ENCODE measurements at regions not wholly inside any gene's neighbourhood (a gene's known extent, or its start where the extent isn't known, plus 50 kb on each side); places are given as distances from the start of the nearest gene placed in this dataset.

DNA sequence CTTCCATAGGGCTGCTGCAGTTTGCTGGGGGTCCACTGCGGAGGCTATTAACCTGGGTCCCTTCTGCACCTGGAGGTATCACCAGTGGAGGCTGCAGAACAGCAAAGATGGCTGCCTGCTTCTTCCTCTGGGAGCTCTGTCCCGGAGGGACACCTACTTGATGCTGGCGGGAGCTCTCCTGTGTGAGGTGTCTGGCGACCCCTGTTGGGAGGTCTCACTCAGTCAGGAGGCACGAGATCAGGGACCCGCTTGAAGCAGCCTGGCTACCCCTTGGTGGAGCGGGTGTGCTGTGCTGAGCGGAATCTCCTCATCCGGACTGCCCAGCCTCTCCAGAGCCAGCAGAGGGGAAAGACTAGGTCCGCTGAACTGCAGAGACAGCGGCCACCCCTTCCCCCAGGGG lies 56.0 kb upstream of the CTXND1 start:
- DNase-seq (ENCODE audit: low read depth in 2 of 2) = no peak

DNA sequence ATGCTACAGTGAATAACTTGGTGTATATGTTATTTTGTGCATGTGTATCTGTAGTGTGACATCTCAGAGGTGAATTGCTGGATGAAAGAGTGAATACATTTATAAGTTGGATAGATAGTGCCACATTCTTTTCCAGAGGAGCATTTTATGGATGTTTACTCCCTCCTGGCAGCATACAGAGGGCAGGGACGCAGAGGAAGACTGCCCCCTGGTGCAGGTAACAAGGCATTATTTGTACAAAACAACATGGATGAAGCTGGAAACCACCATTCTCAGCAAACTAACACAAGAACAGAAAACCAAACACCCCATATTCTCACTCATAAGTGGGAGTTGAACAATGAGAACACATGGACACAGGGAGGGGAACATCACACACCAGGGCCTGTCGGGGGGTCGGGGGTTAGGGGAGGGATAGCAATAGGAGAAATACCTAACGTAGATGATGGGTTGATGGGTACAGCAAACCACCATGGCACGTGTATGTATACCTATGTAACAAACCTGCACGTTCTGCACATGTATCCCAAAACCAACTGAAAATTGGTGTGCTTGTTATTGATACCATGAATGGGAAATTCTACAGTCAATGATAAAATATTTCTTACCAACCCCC lies 57.9 kb upstream of the CTXND1 start:
- DNase-seq (ENCODE audit: low read depth in 2 of 2) = peak; percentile 33

DNA sequence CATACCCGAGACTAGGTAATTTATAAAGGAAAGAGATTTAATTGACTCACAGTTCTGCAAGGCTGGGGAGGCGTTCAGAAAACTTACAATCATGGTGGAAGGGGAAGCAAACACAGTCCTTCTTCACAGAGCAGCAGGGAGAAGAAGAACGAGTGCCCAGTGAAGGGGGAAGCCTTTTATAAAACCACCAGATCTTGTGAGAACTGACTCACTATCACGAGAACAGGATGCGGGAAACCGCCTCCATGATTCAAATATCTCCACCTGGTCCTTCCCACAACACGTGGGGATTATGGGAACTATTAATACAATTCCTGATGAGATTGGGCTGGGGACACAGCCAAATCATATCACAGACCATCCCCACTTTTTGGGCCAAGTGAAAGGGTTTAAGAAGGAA lies 58.8 kb upstream of the CTXND1 start:
- DNase-seq (ENCODE audit: low read depth in 2 of 2) = no peak

DNA sequence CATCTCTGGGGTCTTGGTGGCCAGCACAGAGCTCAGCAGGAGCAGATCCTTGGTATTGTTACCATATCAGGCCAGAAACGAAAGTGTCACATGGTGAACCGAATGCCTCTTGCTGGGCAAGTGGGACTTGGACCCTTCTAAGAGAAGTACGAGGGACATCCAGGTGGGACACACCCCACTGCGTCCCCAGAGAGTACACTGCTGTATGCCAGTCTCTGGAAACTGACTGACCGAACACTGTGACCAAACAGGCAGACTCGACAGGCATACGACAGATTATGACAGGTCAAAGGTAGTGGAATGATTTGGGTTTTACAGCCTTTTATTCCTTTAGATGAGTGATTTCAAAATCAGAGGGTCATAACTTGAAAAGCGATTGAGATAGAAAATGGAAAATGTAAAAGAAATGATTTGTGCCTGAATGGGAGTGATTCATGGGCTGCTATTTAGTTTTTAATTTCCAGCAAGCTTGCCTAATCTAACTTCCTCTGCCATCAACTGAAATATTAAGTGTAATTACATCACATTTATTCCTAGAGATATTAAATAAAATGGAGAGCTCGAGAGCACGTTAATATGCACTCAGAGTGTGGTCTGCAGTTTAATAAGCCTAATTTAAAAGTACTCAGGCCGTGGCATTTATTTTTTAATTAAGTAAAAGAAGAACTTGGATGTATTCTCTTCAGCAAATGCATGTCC lies 63.4 kb upstream of the CTXND1 start:
- no peak for DNase-seq (ENCODE audit: low read depth in 2 of 2)

DNA sequence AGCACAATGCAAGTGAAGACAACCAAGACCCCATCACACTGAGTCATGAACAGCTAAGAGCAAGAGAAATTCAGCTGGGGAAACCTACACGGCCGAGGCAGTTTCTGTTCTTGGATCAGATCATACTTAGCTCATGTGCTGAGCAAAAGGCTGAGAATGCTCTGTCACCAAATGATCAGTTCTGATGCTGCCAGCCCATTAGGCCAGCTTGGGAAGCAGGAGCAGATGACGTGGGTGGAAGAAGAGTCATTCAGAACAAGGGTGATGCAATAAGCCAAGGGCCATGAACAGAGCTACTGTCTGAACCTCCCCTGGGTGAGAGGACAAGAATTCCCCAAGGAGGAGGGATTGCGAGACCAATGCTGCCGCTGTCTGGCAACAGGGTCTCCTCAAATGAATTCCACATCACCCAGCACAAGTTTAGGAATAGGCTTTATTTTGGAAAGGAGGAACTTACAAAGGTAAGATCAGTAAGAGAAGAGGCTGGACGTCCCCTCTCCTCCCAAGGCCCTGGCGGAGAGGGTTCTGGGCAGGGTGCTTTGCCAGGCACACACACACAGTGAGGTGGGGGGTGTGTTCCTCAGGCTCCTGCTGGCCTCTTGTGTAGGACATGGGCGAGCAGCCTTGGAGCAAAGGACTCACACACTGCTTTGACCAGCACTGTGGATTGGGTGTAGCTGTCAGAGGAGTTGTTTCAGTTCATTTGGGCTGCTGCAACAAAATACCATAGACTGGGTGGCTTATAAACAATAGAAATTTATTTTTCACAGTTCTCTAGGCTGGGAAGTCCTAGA lies 65.6 kb upstream of the CTXND1 start:
- no peak for DNase-seq (ENCODE audit: low read depth in 2 of 2)

DNA sequence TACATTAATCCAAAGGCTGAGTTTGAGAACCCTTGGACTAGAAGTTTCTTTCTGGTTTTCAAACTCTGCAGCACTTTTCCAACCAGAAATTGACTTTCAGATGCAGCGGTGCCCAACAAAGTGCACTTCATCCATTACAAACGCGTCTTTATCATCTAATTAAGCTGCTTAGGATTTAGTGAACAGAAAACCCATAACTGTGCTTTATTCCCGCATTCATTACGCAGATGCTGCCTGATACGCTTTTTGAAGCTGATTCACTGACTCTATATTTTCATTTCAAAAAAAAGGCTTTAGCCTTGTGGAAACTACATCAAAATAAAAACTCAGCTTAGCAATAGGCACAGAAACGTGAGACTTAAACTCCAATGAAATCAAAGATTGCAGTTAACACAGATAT lies 69.8 kb upstream of the CTXND1 start:
- DNase-seq (ENCODE audit: low read depth in 2 of 2) = no peak

DNA sequence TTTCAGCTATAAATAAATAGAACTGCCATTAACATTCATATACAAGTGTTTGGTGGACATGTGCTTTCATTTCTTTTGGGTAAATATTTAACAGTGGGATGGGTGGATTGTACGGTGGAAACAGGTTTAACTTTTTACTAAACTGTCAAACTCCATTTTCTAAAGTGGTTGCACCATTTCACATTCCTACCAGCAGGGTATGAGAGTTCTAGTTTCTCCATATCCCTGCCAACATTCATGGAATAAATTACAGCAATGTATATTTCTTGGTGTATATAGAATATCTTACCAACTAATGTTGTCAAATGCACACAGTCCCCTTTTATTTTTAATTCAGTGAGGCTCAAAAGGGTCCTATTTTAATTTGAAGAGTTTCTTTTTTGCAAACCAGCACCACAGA lies 71.3 kb upstream of the CTXND1 start:
- no peak for DNase-seq (ENCODE audit: low read depth in 2 of 2)

DNA sequence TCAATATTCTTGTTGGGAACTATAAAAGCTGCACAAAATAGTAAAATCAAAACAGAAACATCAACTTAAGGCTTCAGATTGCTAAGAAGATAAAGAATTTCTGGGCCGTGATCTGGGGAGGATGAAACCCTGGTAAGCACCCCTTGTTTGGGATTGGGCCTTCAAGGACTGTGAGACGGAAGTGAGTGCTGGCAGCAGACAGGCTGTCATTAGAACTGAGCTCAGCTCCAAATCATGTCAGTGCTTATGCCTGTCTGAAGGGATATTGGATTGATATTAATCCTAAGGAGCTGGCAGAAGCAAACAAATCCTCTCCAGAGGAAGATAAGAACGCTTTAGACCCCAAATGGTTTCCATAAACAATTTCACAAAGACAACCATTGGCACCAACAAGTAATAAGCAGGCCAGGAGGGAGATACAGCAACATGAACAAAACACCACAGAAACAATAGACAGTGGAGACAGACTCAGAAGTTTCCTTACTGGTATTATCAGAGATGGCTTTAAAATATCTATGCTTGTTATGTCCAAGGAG lies 72.6 kb upstream of the CTXND1 start:
- no peak for DNase-seq (ENCODE audit: low read depth in 2 of 2)

DNA sequence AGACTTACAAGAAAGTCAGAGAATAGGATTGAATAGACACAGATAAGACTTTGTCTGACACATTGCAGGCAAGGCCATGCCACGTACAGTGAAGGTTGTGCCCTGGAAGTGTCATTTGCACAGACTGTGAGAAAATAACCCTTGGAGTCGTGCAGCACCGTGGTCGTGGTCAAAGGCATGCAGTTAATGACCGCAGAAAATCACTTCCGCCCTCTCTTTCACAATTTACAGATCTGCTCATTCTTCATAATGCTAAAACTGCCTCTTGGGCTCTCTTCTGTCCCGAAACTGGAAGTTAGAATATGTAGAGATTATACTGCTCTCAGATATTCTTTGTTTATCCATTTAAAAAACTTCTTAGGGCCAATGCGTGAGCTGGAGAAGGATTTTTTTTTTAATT lies 73.2 kb upstream of the CTXND1 start:
- DNase-seq (ENCODE audit: low read depth in 2 of 2) = no peak

DNA sequence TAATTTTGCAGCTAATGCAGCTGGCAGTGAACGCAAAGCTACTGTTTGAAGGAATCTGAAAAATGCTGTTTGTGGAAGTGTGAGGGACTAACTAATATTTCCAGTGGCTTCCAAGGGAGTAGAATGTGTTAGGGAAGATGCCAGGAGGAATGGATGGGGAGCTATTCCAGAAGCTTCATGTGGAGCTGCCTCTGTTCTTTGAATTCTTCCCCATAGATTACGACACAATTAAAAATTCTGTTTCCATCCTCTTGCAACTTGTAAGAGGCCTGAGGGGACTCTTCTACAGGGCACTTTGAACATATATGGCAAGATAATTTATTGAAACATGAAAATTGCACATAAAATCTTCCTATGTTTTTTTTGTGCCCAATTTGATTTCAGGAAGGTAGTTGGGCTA lies 74.3 kb upstream of the CTXND1 start:
- DNase-seq (ENCODE audit: low read depth in 2 of 2) = no peak

DNA sequence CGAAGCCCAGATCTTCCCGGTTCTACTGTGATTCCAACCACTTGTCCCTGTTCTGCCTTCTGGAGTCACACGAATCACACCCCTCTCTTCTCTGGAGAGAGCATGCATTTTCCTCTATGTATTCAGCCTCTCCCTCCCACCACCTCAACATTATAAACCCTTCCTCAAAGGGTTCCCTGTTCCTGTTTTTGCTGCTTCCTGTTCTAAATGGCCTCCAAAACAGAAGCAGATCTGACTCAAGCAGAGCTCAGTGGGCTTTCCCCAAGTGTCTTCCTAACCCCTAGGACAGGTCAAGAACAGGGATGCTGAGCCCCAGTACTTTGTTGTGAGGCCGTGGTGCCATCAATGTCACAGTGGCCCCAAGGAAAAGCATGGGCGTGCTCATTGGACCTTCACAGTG lies 75.7 kb upstream of the ARNT2 start:
- no peak for DNase-seq (ENCODE audit: low read depth in 2 of 2)

DNA sequence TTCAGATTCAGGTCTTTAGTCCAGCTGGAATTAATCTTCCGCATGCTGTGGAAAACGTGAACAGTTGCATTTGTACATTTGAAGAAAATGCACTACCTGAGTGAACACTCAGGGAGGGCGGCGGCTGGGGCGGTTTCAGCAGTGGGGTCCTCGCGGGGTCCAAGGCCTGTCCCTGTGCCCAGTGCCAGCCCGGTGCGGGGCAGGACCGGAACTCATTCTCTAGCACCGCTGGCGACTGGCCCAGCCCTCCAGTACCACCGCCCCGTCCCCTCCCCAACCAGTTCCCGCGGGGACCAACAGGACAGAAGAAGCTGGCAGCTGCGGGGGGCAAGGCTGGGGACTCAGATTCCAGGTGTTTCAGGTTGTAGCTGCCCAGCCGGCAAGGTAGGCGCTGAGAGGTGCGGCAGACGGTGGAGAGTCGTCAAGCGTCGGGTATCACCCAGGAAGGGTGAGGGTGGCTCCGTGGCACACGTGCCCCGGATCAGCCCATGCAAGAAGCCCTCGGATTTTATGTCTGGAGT lies 72.2 kb upstream of the ARNT2 start:
- no peak for DNase-seq (ENCODE audit: low read depth in 2 of 2)

DNA sequence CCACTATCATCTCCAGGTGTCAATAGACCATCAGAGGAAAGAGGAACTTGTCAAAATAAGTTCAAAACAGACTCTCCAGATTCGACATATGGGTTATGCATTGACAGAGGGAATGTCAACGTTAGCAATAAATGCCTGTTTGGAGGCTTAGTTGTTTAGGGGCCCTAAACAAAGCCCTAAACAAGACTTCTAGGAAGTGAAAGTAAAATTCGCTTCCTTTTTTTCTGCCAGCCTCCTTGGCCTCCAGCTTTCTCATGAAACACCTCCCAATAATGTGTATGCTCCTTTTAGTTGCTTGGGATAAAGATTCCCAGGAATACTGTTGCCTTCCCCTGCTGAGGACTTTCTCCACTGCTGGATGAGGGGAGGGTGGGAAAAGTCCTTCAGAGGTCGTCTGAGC lies 70.9 kb upstream of the ARNT2 start:
- no peak for DNase-seq (ENCODE audit: low read depth in 2 of 2)

DNA sequence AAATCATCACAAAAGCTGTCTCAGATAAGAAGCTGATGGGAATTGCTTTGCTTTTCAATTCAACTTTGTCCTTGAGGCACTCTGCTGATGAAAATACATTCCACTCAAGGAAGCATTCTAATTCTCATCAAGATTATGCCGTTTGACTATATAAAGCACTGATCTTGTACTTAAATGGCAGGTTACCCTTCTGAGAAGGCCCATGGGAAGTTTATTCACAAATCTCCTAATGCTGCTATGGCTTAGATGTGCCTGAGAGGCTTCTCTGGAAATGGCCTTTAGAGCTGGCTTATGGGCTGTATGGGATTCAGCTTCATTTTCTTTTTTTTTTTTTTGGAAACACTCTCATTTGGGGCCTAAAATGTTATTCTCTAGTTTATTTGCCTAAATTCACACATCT lies 69.7 kb upstream of the ARNT2 start:
- DNase-seq (ENCODE audit: low read depth in 2 of 2) = no peak

DNA sequence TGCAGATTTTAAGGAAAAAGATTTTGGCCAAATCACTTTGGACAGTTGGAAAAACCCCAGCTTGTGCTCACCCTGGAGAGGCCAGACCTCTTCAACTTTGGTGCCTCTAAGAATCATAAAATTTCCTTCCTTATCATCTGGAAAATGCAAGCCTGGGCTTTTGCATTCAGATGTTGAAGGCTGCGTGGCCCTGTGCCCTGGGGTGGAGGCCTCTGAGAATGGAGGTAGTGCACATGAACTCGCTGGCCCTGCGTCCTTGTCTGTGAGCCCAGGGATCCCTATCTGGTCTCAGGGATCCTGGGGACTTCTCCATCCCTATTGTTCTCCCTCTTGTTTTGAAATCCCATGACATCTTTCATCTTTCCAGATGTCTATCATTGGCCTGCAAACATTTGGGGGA lies 64.6 kb upstream of the ARNT2 start:
- DNase-seq (ENCODE audit: low read depth in 2 of 2) = no peak

DNA sequence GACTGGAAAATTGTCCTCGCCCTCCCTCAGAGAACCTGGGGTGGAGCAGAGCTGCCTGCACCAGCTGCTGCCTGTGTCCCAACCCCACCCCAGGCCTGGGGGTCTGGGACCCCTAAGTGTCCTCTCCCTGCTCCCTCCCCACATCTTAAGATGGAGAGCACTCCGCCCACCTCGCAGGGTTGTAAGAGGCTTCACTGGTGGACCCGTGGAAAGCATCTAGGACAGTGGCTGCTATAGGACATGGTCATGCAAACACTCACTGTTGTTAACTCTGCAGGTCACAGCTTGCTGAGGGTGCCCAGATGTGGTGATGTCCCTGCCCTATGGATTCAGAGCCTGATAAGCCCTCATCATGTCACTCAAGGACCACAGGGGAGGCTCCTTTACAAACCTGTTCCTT lies 62.0 kb upstream of the ARNT2 start:
- no peak for DNase-seq (ENCODE audit: low read depth in 2 of 2)

DNA sequence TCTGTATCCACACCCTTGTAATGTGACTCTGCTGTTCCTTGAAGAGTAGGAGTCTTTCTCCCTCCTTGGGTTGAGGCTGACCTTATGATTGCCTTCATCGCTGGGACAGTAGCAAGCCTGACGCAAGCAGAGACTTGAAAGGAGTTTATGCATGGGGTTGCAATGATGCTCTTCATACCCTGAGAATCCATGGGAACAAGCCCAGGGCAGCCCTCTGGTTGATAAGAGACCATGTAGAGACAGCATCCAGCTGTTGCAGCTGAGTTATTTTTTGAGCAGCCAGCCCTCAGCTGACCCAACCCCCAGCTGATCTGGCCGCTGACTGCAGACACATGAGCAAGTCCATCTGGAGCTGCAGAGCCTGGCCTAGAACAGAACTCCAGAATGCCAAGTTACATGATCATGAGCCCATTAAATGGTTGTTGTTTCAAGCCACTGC lies 60.6 kb upstream of the ARNT2 start:
- no peak for DNase-seq (ENCODE audit: low read depth in 2 of 2)

DNA sequence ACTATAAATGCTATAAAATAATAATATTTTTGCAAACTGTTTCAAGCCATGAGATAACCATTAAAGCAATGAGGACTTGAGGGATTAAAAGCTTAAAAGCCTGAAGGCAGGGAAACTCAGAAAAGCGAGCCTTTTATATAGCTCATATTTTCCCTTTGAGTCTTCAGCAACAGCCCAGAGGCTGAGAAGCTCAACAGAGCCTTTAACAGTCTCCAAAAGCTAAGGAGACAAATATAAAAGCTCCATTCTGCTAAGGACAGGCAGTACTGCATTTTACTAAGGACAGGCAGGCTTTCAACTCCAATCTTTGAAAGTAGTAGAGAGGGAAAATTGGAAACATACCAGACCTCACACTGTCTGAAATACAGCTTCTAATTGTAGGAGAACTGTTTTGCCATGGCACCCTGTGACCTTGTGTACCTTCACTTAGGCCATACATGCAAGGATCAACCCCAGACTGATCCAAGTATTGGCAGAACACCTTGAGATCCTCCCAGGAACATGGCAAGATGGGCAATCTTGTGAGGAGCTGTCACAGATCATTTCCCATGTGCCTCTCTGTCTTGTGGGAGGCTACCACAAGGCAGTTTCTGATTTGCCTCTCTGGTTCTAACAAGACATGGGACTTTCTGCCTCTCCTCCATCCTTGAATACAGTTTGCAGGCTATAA lies 53.1 kb upstream of the ARNT2 start:
- DNase-seq (ENCODE audit: low read depth in 2 of 2) = no peak
